SK-N-SH treated with all-trans-retinoic acid at 6 μM for 48 hours (cell line): ENCODE measurements at regions not wholly inside any gene's neighbourhood (a gene's known extent, or its start where the extent isn't known, plus 50 kb on each side); places are given as distances from the start of the nearest gene placed in this dataset.

Experiments
- ATAC-seq: fragments of 200-7000 bp; cut with Tn5 transposase; 3 replicates; pipeline ENCODE4 v1.9.1; 2020; ENCODE audit warnings: mild to moderate bottlenecking, moderate library complexity
- ARNTL ChIP-seq: fragments of 450-650 bp; formaldehyde crosslinking; IDR thresholded peaks from 2 replicates; pipeline ENCODE4 v1.5.0; 2020; ENCODE audit warnings: low read depth, mild to moderate bottlenecking, moderate library complexity, borderline replicate concordance
- BACH2 ChIP-seq: fragments of 250-450 bp; sonication (Bioruptor Pico); IDR thresholded peaks from 2 replicates; pipeline ENCODE4 v1.9.0; 2021; ENCODE audit warnings: mild to moderate bottlenecking, borderline replicate concordance
- CSDC2 ChIP-seq: fragments of 250-450 bp; sonication (Bioruptor Pico); IDR thresholded peaks from 2 replicates; pipeline ENCODE4 v1.5.0; 2020; ENCODE audit warnings: mild to moderate bottlenecking, moderate library complexity
- ESRRG ChIP-seq: fragments of 250-450 bp; sonication (Bioruptor Pico); IDR thresholded peaks from 2 replicates; pipeline ENCODE4 v1.6.1; 2021; ENCODE audit warnings: mild to moderate bottlenecking
- ISL1 ChIP-seq: fragments of 250-450 bp; sonication (Bioruptor Pico); IDR thresholded peaks from 2 replicates; pipeline ENCODE4 v2.1.2; 2022; ENCODE audit warnings: mild to moderate bottlenecking, moderate library complexity
- PPARA ChIP-seq: fragments of 250-450 bp; sonication (Bioruptor Pico); IDR thresholded peaks from 2 replicates; pipeline ENCODE4 v1.5.0; 2020; ENCODE audit warnings: mild to moderate bottlenecking, borderline replicate concordance
- RARB ChIP-seq: fragments of 250-450 bp; sonication (Bioruptor Pico); IDR thresholded peaks from 2 replicates; pipeline ENCODE4 v1.8.0; 2021; ENCODE audit warnings: mild to moderate bottlenecking, moderate library complexity
- TCF4 ChIP-seq: fragments of 250-450 bp; sonication (Bioruptor Pico); IDR thresholded peaks from 2 replicates; pipeline ENCODE4 v1.8.0; 2021; ENCODE audit warnings: mild to moderate bottlenecking, moderate library complexity, borderline replicate concordance
- TOX ChIP-seq: fragments of 250-450 bp; sonication (Bioruptor Pico); IDR thresholded peaks from 2 replicates; pipeline ENCODE4 v1.8.0; 2021; ENCODE audit warnings: mild to moderate bottlenecking, moderate library complexity, borderline replicate concordance
- ZFP3 ChIP-seq: fragments of 250-450 bp; sonication (Bioruptor Pico); IDR thresholded peaks from 2 replicates; pipeline ENCODE4 v1.5.0; 2020; ENCODE audit warnings: mild to moderate bottlenecking, moderate library complexity
- ZFP30 ChIP-seq: fragments of 450-650 bp; formaldehyde crosslinking; IDR thresholded peaks from 2 replicates; pipeline ENCODE4 v1.5.0; 2022; ENCODE audit warnings: mild to moderate bottlenecking, moderate library complexity
- ZNF565 ChIP-seq: fragments of 450-650 bp; formaldehyde crosslinking; conservative IDR thresholded peaks from 2 replicates; pipeline ENCODE4 v1.5.0; 2020; ENCODE audit warnings: low read depth, mild to moderate bottlenecking, moderate library complexity
- ZNF70 ChIP-seq: fragments of 450-650 bp; formaldehyde crosslinking; IDR thresholded peaks from 2 replicates; pipeline ENCODE4 v1.5.0; 2020; ENCODE audit warnings: mild to moderate bottlenecking, moderate library complexity
- ZNF8 ChIP-seq: fragments of 450-650 bp; formaldehyde crosslinking; IDR thresholded peaks from 2 replicates; pipeline ENCODE4 v1.5.0; 2020; ENCODE audit warnings: mild to moderate bottlenecking, moderate library complexity
- TF ChIP-seq, protein P1 (sequence below): fragments of 250-450 bp; sonication (Bioruptor Pico); IDR thresholded peaks from 2 replicates; pipeline ENCODE4 v1.8.0; 2020; ENCODE audit warnings: mild to moderate bottlenecking, moderate library complexity, borderline replicate concordance
- TF ChIP-seq, protein P2 (sequence below): fragments of 250-450 bp; sonication (Bioruptor Pico); IDR thresholded peaks from 2 replicates; pipeline ENCODE4 v1.5.1; 2020; ENCODE audit warnings: low read depth, mild to moderate bottlenecking, moderate library complexity
- TF ChIP-seq, protein P3 (sequence below): fragments of 250-450 bp; sonication (Bioruptor Pico); IDR thresholded peaks from 2 replicates; pipeline ENCODE4 v1.5.1; 2021; ENCODE audit warnings: mild to moderate bottlenecking, moderate library complexity
- TF ChIP-seq, protein P4 (sequence below): fragments of 250-450 bp; sonication (Bioruptor Pico); IDR thresholded peaks from 2 replicates; pipeline ENCODE4 v1.8.0; 2021; ENCODE audit warnings: low read depth, mild to moderate bottlenecking, moderate library complexity, borderline replicate concordance
- TF ChIP-seq, protein P5 (sequence below): fragments of 250-450 bp; sonication (Bioruptor Pico); IDR thresholded peaks from 2 replicates; pipeline ENCODE4 v1.5.0; 2020; ENCODE audit warnings: mild to moderate bottlenecking, moderate library complexity

DNA sequence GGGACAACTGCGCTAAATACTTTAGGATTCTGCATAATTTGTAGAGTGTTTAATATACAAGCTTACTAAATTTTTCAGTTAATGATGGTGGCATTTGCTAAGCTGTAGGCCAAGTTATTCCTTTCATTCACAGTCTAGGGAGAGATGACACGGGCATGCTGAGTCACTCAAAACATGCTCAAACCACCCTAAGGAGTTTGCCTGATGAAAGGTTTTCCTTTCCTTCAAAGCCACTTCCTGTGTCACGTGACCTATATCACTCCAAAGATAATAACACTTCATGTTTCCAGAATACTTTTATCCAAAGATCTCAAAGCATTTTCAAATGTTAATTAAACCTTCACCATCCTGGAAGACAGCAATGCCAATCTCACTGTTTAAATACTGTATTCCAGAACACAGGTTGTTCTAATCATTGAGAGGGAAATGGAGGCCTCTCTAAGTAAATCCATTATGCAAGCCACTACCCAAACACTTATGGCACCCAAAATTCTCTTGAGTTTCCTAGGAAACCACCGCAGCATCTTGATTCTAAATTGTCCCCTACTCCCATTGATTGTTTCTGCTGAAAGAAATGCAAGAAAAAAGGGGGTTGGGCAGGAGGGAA, 207.0 kb upstream of the CDKN3 start:
- TF ChIP-seq ZFP30 (CRISPR knock-in tag) (no peak), ZNF565 (no peak), ZFP3 (CRISPR knock-in tag) (no peak), ISL1 (CRISPR knock-in tag) (no peak)
- TF ChIP-seq, protein P1, sequence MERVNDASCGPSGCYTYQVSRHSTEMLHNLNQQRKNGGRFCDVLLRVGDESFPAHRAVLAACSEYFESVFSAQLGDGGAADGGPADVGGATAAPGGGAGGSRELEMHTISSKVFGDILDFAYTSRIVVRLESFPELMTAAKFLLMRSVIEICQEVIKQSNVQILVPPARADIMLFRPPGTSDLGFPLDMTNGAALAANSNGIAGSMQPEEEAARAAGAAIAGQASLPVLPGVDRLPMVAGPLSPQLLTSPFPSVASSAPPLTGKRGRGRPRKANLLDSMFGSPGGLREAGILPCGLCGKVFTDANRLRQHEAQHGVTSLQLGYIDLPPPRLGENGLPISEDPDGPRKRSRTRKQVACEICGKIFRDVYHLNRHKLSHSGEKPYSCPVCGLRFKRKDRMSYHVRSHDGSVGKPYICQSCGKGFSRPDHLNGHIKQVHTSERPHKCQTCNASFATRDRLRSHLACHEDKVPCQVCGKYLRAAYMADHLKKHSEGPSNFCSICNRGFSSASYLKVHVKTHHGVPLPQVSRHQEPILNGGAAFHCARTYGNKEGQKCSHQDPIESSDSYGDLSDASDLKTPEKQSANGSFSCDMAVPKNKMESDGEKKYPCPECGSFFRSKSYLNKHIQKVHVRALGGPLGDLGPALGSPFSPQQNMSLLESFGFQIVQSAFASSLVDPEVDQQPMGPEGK (CRISPR knock-in tag): no peak
- ATAC-seq: peak; percentile 37; the same call in 1 of the 3 replicates

DNA sequence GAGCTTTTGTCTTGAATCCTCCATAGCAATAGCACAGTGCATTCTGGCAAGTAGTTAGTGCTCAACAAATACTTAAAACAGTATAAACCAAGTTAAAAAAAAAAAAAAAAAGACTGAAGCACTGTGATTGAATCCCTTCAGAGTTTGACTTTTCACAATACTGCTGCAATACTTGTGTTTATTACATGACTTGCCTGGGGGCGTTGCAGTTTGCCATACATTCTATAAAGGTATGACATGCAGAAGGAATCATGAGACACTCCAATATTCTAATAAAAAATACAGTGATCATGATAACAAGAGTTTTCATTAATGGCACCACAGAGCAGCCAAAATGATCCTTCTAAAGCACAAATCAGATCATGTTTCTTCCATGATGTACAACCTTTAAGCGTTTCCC, 205.0 kb upstream of the CDKN3 start:
- TF ChIP-seq, protein P2, sequence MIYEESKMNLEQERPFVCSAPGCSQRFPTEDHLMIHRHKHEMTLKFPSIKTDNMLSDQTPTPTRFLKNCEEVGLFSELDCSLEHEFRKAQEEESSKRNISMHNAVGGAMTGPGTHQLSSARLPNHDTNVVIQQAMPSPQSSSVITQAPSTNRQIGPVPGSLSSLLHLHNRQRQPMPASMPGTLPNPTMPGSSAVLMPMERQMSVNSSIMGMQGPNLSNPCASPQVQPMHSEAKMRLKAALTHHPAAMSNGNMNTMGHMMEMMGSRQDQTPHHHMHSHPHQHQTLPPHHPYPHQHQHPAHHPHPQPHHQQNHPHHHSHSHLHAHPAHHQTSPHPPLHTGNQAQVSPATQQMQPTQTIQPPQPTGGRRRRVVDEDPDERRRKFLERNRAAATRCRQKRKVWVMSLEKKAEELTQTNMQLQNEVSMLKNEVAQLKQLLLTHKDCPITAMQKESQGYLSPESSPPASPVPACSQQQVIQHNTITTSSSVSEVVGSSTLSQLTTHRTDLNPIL: no peak
- no peak for TF ChIP-seq ZNF8
- TF ChIP-seq, protein P3, sequence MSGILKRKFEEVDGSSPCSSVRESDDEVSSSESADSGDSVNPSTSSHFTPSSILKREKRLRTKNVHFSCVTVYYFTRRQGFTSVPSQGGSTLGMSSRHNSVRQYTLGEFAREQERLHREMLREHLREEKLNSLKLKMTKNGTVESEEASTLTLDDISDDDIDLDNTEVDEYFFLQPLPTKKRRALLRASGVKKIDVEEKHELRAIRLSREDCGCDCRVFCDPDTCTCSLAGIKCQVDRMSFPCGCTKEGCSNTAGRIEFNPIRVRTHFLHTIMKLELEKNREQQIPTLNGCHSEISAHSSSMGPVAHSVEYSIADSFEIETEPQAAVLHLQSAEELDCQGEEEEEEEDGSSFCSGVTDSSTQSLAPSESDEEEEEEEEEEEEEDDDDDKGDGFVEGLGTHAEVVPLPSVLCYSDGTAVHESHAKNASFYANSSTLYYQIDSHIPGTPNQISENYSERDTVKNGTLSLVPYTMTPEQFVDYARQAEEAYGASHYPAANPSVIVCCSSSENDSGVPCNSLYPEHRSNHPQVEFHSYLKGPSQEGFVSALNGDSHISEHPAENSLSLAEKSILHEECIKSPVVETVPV: no peak
- TF ChIP-seq BACH2 (CRISPR knock-in tag): no peak
- no peak for TF ChIP-seq TCF4 (CRISPR knock-in tag)
- no peak for TF ChIP-seq ZNF70 (CRISPR knock-in tag)
- TF ChIP-seq, protein P1 (CRISPR knock-in tag): no peak
- TF ChIP-seq TOX (CRISPR knock-in tag): no peak
- TF ChIP-seq CSDC2 (CRISPR knock-in tag): no peak
- TF ChIP-seq ESRRG: no peak
- TF ChIP-seq ARNTL (CRISPR knock-in tag): no peak
- TF ChIP-seq, protein P4, sequence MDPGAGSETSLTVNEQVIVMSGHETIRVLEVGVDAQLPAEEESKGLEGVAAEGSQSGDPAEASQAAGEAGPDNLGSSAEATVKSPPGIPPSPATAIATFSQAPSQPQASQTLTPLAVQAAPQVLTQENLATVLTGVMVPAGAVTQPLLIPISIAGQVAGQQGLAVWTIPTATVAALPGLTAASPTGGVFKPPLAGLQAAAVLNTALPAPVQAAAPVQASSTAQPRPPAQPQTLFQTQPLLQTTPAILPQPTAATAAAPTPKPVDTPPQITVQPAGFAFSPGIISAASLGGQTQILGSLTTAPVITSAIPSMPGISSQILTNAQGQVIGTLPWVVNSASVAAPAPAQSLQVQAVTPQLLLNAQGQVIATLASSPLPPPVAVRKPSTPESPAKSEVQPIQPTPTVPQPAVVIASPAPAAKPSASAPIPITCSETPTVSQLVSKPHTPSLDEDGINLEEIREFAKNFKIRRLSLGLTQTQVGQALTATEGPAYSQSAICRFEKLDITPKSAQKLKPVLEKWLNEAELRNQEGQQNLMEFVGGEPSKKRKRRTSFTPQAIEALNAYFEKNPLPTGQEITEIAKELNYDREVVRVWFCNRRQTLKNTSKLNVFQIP: no peak
- ATAC-seq: no peak

DNA sequence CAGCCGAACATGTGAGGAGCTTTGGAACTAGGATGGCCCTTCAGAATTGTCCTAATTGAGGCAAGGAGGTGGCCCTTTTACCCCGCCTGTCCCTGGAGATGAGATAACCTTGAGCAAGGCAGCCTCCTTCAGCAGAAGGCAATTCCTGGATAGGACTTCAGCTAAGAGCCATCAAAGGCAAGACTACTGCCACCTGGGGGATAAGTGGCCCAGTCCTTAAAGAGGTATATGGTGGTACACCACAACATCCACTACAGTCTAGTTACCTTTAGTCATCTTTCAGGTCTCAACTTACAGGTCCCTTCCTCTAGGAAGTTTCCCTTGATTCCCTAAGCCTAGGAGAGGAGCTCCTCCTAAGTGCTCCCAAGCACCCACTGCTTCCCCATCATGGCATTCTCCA, 204.2 kb upstream of the CDKN3 start:
- no peak for ATAC-seq
- TF ChIP-seq RARB (CRISPR knock-in tag) (no peak), TCF4 (CRISPR knock-in tag) (no peak), ZFP3 (CRISPR knock-in tag) (no peak), PPARA (CRISPR knock-in tag) (no peak), TOX (CRISPR knock-in tag) (no peak), BACH2 (CRISPR knock-in tag) (no peak)
- TF ChIP-seq, protein P5, sequence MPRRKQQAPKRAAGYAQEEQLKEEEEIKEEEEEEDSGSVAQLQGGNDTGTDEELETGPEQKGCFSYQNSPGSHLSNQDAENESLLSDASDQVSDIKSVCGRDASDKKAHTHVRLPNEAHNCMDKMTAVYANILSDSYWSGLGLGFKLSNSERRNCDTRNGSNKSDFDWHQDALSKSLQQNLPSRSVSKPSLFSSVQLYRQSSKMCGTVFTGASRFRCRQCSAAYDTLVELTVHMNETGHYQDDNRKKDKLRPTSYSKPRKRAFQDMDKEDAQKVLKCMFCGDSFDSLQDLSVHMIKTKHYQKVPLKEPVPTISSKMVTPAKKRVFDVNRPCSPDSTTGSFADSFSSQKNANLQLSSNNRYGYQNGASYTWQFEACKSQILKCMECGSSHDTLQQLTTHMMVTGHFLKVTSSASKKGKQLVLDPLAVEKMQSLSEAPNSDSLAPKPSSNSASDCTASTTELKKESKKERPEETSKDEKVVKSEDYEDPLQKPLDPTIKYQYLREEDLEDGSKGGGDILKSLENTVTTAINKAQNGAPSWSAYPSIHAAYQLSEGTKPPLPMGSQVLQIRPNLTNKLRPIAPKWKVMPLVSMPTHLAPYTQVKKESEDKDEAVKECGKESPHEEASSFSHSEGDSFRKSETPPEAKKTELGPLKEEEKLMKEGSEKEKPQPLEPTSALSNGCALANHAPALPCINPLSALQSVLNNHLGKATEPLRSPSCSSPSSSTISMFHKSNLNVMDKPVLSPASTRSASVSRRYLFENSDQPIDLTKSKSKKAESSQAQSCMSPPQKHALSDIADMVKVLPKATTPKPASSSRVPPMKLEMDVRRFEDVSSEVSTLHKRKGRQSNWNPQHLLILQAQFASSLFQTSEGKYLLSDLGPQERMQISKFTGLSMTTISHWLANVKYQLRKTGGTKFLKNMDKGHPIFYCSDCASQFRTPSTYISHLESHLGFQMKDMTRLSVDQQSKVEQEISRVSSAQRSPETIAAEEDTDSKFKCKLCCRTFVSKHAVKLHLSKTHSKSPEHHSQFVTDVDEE (CRISPR knock-in tag): no peak
